ENCODE measurements at regions not wholly inside any gene's neighbourhood (a gene's known extent, or its start where the extent isn't known, plus 50 kb on each side); places are given as distances from the start of the nearest gene placed in this dataset.
"Not testable (repeated sequence)": the region's sequence is repeated elsewhere in the genome, so short reads cannot be mapped to it uniquely, and the experiment has no call there.

DNA sequence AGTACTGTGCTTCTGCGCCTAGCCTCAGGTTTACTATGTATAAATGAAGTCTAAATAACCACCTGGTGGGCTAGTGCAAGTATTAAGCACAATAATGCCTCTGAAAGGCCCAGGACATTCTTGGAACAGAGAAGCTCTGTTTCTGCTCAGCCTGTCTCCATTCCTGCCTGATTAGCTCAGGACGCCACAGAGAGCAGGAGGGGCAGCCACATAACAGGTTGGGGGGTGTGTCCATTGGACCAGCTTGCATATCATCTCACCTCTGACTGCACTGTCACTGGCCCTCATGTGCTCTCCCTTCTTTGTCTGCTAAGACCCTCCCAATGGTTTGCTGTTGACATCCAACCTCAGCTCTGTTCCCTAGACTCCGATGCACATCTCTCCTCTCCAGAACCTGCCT lies 52.8 kb upstream of the IKZF1 start:
- no peak for DNase-seq

DNA sequence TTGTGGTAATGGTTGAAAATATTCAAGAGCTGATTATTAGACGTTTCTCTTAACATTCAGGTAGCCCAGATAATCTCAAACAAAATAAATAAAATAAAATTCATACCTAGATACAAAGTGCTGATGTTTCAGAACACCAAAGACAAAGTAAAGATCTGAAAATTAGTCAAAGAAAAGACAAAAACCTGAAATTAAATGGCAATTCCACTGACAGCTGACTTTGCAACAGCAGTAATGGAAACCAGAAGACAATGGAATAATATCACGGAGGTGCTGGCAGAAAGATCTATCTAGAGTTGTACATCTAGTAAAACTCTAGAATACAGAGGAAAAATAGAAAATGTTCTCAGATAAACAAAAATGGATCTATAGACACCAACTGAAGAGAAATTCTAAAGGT lies 58.0 kb upstream of the IKZF1 start:
- no peak for DNase-seq

DNA sequence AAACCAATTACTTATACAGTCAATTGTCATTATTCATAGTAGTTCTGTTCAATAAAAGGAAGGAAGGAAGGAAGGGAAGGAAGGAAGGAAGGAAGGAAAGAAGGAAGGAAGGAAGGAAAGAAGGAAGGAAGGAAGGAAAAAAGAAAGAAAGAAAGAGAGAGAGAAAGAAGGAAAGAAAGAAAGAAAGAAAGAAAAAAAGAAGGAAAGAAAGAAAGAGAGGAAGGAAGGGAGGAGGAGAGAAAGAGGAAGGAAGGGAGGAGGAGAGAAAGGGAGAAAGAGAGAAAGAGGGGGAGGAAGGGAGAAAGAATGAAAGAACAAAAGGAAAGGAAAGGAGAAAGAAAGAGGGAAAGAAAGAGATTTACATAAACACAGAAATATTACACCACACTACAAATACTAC lies 62.4 kb upstream of the IKZF1 start:
- DNase-seq: not testable (repeated sequence)

DNA sequence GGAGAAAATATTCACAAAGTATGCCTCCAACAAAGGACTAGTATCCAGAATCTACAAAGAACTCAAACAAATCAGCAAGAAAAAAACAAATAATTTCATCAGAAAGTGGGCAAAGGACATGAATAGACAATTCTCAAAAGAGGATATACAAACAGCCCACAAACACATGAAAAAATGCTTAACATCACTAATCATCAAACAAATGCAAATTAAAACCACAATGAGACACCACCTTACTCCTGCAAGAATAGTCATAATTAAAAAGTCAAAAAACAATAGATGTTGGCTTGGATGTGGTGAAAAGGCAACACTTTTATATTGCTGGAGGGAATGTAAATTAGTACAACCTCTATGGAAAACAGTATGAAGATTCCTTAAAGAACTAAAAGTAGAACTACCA lies 63.8 kb upstream of the IKZF1 start:
- DNase-seq: not testable (repeated sequence)

DNA sequence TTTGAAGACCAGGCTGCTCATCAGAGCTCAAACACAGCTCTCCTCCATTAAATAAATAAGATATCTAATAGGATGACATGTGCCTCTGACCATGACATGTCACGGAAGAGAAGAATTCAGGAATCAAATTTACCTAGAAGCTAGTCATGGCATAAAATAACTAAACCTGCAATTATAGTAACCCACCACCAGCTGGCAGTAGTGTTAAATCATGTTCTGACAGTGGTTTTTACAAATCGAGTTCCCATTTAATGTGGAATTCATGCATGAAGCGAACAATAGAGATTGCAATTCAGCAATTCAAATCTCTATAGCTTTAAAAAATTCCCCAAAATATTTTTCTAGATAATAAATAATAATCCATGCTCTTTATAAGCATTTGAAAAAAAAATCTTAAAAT lies 74.6 kb upstream of the IKZF1 start:
- DNase-seq: no peak

DNA sequence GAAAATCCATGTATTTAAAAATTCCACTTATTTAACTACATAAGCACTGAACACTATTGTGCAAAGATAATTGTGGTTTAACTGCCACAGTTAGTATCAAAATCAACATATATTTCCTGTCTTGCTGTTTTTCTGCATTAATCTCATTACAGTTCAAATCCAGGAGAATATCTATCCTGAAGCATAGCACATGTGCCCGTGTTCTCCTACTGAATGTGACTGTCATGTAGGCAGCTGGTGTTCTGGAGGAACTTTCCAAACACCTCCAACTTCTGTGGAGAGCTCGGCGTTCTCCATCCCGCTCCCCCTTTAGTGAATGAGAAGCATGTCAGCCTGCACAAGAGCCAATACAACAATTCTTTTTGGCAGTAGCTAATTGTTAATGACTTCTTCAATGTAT lies 76.4 kb upstream of the IKZF1 start:
- DNase-seq: no peak

DNA sequence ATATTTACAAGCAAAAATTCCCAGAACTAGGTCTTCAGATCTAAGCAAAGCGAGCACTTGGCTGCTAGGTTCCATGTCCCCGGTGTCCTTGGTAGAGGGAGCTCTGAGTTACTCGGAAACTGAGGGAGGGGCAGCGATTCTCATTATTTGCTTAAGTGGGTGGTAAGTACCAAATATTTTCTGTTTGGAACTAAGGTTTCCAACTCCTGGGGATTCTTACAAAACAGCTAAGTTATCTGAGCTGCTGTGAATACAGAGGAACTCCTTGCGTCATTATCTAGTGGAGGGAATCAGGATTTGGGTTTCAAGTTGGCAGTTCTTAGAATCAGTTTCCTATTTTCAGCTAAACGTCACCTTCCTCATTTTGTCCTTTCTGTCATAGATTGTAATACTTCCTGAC lies 76.8 kb upstream of the IKZF1 start:
- no peak for DNase-seq

DNA sequence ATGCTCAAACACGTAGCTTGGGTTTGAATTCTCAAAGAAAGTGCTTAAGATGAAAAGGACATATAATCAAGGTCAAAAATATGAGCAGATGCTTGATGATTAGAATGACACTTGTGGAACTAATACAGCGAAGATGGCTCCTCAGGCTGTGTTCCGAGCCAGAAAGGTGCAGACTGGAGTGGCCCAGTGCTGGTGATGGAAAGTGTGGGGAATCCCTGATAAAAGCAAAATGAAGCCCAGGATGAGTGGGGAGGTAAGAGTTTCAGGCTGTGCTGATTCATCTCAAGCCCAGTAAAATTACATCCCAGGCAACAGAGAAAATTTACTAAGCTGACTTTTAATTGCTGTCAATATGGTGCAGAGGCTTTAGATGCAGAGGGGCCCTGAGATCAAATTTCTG lies 77.8 kb upstream of the IKZF1 start:
- no peak for DNase-seq

DNA sequence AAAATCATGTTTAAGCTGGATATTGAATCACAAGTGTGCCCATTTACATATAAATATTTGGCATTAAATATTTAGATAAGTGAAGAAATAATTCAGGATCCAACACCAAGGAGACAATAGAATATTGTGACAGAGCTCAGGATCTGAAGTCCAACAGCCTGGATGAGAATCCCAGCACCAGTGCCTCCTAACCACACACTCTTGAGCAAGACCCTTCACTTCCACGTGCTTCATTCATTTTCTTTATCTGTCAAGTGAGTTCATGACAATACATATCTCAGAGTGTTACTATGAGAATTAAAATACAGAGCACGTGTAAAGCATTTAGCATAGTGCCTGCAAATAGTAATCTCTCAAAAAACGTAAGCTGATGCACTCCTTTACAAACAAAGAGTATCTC lies 78.4 kb upstream of the IKZF1 start:
- DNase-seq: no peak

DNA sequence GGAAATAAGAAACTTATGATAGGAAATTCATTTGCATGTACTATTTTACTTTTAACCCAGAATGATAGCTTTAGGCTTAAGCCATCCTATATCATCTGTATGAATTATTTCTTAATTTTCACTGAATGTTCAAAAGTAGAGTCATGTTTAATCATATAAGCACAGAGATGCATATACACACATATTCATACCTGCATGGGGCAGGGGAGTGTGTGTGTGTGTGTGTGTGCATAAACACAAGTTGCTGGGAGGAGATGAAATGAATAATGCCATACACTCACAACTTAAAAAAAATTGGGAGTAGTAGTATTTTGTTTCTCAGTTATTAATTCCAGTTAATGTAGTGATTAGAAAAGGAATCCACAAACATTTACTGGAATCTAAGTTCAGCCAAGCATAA lies 83.1 kb upstream of the IKZF1 start:
- no peak for DNase-seq

DNA sequence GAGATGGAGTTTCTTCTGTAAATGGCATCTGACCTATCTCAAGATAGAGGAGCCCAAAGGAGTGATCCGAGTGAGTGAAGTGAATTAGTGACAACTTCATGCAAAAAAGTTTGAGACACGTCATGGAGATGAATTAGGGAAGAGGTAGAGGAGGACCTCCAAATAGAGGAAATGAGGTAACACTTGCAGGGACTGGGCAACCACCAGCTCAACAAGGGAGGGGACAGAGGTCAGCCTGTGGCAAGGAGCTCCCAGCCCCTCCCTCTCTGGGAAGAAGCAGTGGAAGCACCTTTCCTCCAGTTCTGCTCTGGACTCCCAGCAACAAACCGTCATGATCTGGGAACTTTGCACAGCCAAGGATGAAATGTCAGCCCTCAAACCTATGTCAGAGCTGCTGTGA lies 83.5 kb upstream of the IKZF1 start:
- DNase-seq: no peak

DNA sequence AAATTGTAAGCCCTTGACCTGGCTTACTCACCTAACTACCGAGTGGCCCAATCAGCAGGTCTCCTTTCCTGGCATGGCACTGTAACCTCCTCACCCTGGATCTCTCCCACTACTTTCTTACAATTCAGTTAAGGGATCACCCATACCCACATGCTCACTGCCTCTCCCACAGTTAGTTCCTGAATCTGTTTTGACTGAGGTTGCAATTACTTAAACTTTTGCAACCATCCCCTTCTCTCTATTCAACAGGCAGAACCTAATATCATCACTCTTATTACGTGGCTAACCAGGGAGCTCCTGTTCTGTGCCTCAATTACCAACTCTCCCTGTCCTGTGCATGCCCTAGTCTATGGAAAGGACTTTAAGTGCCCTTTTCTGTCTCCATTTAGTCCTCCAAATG lies 84.2 kb upstream of the IKZF1 start:
- no peak for DNase-seq

DNA sequence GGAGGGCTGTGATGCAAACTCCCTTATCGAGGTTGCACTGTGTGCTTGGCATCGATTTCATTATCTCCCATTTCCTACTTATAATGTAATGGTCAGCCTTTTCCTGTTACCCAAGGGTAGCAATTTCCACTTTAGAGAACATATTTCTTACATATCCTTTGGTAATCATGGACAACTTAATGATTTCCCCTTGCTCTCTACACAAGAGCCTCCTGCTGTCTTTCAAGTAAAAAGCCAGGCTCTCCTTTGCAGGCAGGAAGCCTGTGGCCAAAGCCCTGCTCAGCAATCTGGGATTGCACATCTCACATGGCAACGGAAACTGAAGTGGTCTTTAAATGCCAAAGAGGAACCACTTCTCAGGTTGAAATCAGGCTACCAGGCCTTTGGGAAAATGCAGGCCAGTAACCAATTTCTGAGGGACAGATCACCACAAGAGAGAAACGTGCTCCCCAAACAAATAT lies 86.7 kb upstream of the IKZF1 start:
- DNase-seq: no peak

DNA sequence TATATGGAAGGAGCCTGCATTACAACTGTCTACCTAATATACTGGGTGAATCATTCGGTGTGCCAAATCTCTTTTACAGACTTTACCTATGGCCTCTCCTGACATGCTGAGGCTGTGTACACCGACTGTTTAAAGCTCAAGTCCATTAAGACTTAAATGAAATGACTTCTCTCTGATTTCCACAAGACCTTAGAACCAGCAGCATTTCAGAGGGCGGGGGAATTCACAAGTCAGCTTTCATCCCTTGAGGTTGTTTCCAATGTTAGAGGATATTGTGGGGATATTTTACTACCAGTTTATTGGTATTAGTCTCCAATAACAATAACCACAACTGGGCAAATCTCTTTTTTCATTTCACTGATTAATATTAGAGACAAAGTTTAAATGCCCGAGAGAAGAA lies 87.1 kb upstream of the IKZF1 start:
- DNase-seq: no peak

DNA sequence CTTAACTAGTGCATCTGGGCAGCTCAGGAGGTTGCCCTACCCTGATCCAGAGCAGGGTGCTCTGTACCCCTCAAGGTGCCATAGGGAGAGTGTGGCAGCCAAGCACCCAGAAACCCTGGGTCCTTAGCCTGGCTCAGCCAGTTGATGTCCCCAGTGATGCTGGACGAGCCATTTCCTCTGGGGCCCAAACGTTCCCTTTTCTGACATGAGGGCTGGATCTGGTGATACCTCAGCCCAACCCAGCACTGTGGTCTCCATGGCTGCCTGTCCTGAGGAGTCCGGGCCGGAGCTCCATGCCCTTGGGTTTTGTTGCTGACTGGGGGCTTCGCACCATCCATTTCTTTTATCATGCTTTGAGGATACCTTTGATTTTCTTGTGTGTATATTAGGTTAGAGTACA lies 87.9 kb upstream of the IKZF1 start:
- DNase-seq: no peak

DNA sequence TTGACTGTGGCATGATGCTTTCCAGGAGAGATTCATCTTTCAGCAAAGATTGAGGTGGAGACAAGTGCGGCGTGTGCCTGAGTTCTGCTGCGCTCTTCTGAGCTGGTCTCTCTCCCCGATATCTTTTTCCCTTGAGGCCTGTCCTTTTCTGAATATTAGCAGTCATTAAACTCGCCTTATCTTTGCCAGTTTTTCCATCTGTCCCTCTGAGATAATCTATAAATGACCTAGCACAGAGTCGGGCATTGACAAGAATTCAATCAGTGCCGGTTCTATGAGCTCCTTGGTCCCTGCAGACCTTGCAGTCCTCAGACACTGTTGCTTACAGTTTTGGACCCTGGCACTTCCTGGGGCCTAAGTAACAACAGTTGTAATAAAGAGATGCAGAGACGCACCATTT lies 89.7 kb upstream of the IKZF1 start:
- DNase-seq: no peak

DNA sequence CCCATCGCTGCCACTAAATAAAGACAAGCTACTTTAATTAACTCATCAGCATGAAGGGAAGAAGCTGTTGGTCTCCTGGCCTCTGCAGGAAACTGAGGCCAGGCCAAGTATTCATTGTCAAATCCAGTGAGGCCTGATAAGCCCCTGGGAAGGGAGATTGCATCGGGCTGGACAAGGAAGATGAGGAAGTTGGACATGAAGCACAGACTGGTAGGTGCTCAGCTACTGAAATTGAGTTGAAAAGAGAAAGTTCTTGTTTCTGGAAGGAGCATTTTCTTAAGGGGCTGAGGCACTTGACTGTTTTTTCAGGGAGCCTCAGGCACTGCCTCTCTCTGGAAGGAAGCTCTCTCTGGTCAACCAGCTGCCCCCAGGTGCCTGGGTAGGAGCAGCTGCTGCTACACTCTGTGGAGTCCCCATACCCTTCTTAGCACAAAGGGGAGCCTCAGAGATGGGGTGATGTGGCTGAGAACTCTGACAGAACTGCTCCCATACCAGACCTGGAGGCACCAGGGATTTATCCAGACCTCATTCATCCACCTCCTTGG lies 90.3 kb upstream of the IKZF1 start:
- no peak for DNase-seq

DNA sequence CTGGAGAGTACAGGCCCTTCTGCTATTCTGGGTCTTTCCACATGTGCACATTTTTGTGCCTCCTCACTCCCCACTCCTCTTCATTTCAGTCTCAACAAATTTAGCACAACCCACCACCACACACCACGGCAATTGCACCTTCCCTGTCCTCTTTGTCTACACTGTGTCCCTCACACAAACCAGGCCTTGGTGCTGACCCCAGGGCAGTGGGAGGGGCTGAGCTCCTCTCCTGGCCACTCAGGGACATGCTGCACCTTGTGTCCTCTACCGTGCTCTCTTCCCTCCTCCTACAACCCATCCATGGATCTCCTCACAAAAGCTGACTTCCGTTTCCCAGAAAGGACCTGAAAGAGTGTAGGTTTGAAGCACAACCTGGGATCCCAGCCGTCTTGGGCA lies 90.9 kb upstream of the IKZF1 start:
- no peak for DNase-seq

DNA sequence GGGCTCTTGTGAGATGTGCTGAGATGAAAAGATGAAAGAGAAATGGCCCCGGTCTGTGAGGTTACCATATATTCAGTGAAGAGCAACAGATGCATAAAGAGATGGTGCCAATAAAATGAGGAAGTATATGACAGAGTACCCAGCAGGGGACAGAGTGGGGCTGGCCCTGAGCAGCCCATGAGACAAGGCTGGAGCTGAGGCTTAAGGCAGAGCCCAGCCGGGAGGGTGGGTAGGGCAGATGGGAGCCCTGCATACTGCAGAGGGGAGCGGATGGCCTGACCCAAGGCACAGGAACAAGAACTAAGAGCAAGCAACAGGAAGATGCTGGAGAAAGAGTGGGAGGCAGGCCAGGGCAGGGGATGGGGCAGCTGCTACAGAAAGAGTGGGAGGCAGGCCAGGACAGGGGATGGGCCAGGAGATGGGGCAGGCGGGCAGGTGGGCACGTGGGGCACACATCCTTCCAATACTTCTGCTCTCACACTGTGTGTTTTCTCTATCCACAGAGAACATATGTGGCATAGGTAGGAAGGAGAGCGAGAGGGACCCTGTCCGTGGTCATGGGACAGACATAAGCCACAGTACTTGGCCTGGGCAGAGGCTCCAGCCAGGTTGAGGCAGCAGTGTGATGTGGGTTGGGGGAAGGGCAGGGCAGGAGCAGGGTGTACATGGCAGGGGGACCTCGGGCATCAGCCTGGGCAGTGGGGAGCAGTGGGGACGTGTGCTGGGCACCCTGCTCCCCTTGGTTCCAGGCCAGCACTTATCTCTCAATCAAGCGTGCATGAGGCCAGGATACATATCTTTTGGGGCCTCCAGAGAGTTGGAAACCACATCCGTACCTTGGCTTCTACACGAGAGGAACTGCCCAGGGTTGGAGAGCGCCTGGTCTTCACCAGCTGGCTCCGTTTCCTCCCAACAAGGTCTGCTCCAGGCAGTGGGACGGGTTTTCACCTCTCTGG lies 91.6 kb upstream of the IKZF1 start:
- no peak for DNase-seq

DNA sequence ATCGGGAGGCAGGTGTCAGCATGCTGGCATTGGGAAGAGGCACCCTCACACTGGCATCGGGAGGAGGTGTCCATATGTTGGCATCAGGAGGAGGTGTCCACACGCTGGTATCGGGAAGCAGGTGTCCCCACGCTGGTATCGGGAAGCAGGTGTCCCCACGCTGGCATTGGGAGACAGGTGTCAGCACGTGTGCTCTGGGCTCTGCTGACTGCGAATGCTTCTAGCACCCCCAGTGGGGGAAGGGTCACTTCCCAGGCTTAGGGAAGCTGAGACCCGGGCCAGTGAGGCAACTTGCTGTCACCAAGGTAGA lies 92.5 kb upstream of the IKZF1 start:
- DNase-seq: no peak

DNA sequence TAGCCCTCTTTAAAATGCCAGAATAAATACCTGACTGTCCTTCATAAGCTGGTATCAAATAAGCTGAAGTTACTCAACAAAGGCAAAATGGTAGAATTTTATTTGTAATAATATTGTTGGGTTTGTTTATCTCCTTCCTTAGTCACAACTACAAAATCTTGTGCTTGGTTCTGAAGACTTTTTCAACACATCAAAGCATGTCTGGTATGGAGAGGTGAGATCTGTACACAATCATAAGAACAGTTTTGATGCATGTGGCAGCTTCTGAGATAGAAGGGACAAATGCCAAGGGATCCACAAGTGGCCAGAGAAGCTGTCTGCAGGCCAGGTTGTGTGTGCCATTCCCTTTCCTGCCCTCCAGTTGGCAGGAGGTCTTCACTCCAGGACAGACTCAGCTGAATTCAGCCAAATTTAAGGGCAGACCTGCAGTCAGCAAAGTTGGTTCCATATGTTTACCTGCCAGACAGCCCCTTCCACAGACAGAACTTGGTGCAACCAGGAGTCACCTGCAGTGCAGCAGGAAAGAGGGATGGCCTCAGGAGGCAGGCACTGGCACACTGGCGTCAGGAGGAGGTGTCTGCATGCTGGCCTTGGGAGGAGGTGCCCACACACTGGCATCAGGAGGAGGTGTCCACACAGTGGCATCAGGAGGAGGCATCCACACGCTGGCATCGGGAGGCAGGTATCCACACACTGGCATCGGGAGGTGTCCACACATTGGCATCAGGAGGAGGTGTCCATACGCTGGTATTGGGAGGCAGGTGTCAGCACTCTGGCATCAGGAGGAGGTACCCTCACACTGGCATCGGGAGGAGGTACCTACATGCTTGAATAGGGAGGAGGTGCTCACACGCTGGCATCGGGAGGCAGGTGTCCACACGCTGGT lies 93.1 kb upstream of the IKZF1 start:
- no peak for DNase-seq

DNA sequence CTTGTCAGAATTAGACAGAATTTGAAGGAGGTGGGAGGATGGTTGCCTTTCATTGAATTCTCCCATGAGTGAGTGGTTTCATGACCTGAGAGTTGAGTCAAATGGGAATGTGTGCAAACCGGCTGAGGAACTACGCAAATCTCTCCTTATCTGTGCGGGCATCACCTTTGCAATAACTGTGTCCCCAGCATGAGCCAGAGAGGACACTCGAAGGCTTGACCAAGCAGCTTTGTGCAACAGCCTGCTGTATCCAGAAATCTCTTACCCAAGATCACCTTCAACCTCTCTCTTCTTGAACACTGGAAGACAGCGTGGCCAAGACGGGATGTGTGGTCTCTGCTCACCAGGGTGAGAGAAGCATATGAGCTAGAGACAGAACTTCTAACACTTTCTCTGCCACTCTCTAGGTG lies 93.8 kb upstream of the IKZF1 start:
- DNase-seq: no peak

DNA sequence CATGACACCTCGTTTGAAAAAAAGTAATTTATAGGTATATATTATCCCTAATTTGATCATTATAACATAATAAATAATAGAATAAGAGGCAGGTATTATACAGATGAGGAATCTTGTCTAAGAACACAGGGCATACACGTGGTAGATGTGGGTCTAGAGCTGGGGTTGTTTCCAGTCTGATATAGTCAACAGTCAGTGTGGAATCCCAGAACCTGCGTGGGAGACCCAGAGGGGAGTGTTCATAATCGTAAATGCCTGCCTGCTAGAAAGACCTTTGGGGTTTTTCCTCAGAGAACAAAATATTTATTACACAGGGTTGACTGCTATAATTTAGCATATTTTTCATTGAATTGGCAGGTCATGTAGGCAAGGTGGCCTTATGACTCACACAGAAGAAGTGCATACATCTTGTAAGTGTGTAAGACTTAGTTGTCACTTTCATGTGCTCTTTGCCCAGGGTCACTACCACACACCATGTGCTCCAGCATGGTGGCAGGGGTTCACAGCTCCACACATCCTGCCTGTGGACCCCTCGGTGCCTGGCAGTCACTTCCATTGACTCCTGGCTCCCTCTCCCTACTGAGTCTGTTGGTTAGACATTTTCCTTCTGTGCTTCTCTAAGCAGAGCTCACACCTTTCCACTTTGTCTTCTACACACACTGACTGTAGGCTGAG lies 94.9 kb upstream of the IKZF1 start:
- DNase-seq: no peak

Measured in left kidney (tissue), 1 donor.